ENCODE measurements at regions not wholly inside any gene's neighbourhood (a gene's known extent, or its start where the extent isn't known, plus 50 kb on each side); places are given as distances from the start of the nearest gene placed in this dataset.
A peak's percentile ranks its signal among the peaks of the same experiment; 100 is the strongest.

DNA sequence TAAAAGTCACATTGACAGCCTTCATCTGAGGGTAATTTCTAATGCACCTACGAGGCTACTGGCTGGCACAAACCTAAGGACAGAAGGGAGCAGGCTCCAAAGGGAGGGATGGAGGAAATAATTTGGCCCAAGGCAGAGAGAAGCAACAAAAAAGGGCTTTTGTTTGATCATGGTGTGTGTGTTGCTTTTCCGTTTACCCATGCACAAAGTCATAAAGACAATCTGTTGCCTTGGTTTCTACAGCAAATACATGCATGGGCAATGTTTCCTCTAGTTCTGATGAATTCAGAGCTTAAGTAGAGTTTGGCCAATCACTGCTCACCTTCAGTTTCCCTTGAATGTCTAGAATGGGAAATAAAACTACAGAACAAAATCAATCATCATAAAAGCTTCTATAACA lies 262.5 kb upstream of the CAND1 start:
- TF ChIP-seq, protein P1, sequence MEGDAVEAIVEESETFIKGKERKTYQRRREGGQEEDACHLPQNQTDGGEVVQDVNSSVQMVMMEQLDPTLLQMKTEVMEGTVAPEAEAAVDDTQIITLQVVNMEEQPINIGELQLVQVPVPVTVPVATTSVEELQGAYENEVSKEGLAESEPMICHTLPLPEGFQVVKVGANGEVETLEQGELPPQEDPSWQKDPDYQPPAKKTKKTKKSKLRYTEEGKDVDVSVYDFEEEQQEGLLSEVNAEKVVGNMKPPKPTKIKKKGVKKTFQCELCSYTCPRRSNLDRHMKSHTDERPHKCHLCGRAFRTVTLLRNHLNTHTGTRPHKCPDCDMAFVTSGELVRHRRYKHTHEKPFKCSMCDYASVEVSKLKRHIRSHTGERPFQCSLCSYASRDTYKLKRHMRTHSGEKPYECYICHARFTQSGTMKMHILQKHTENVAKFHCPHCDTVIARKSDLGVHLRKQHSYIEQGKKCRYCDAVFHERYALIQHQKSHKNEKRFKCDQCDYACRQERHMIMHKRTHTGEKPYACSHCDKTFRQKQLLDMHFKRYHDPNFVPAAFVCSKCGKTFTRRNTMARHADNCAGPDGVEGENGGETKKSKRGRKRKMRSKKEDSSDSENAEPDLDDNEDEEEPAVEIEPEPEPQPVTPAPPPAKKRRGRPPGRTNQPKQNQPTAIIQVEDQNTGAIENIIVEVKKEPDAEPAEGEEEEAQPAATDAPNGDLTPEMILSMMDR (conservative IDR thresholded peaks at IDR 0.05): no peak

DNA sequence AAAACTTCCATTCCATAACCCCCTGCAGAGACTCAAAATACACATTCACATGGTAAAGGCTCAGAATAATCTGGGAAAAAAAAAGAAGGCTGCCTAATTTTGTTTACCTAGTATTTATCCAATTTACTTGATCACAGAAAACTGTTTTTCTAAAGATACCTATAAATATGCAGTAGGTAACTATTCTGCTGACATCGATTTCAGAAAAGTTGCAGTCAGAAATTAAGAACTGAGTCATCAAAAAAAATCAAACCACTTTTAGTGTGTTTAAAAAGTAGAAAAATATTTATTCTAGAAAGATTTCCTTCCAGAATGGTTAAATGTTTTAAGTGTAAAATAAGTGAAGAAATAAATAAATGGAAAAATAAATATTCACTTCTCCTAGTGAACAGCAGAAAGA lies 254.5 kb upstream of the CAND1 start:
- no peak for TF ChIP-seq ZFX (IDR thresholded peaks at IDR 0.05)
- TF ChIP-seq, protein P1 (conservative IDR thresholded peaks at IDR 0.05): no peak

More for the DNA sequence above, 262.5 kb upstream of the CAND1 start:
- H3K27ac ChIP-seq: no peak overlapping the region

DNA sequence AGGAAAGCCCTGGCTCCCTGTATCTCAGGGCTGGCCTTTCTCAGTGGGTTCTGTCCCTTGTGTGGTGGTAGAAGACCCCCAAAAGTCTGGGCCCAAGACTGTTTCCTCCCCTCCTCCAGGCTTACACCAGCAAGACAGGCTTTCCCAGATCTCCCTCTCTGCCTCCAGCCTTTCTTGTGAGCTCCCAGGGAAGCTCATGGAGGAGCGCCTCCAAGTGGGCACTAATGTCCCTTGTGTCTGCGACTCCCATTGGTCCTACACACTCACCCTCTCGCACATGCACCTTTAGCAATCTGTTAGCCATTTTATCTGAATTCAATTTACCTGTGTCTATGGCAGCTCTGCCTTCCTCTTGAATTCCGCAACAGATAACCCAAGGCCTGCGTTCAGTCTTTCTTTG lies 251.1 kb upstream of the CAND1 start:
- TF ChIP-seq ZFX (IDR thresholded peaks at IDR 0.05): no peak
- TF ChIP-seq, protein P1 (conservative IDR thresholded peaks at IDR 0.05): peak; percentile 7; the same call in 1 of the 2 replicates
- no peak overlapping the region for H3K27ac ChIP-seq

More for the DNA sequence above, 254.5 kb upstream of the CAND1 start:
- no peak overlapping the region for H3K27ac ChIP-seq

DNA sequence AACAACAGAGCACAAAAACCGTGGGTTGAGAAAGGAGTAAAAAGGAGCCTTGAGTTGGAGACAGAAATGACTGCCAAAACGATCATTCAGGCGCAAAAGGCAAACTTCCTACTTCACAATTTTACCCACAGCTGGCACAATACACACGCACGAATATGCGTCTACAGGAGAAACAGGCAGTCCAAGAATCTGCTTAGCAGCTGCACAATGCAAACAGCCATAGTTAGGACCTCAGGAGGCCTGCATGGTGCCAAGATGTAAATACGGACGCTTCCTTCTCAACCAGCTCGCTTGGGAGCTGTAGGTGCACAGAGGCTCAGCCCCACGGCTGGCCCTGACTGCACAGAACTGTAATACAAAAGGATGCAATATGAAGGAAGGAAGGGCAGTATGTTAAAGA lies 250.1 kb upstream of the CAND1 start:
- TF ChIP-seq ZFX (IDR thresholded peaks at IDR 0.05): no peak
- TF ChIP-seq, protein P1 (conservative IDR thresholded peaks at IDR 0.05): no peak
- H3K27ac ChIP-seq: no peak overlapping the region

DNA sequence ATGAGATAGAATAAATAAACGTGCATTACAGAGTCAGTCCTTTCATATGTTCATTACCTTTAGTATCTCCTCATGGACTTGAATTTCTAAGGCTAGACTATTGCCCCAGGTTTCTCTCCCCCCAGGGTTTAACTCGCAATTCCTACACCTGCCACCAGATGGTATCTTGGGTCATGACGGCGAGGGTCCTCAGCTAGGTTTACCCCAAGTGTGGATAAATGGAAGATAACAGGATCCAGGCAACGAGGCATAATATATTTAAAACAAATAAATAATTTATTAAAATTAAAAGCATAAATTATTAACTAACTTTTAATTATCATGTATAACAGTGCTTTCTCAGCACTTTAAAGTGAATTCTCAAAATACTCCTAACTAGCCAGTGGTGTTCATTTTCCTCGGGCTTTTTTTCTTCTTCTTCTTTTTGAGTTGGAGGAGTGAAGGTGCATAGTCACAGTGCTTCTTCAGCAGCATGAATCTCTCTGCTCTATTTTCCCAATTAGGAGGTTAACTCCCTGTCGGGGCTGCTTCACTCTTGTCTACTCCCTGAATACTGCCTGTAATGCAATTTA lies 243.5 kb upstream of the CAND1 start:
- TF ChIP-seq ZFX (IDR thresholded peaks at IDR 0.05): no peak
- TF ChIP-seq, protein P1 (conservative IDR thresholded peaks at IDR 0.05): peak; percentile 86
- no peak overlapping the region for H3K27ac ChIP-seq

DNA sequence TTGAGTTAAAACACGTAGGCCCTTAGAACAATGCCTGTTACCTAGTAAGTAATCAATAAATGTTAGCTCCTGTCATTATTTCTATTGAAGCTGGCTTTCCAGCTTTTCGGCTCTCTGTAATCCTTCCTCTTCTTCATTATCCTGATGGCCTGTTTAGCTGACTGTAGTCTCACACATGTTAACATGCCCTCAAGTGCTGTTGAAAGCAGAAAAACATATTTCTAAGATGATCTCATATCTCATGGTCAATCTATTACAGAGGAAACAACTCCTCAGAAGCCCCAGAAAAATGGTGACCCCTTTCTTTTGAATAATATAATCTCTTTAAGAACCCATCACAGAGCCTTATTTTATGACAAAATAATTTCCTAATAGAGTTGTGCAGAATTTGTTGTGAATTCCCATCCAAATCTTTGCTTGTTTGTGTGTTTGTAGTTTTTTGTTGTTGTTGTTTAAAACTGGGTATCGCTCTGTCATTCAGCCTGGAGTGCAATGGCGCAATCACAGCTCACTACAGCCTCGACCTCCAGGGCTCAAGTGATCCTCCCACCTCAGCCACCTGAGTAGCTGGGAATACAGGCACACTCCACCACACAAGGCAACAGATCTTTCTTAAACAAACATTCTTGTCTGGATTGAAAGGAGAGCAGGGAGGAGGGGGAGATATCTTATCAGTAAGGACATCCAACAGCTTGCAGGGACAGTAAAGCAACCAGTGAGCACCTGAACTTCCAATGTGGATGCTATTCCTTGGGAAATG lies 242.5 kb upstream of the CAND1 start:
- TF ChIP-seq, protein P1 (conservative IDR thresholded peaks at IDR 0.05): no peak
- no peak for TF ChIP-seq ZFX (IDR thresholded peaks at IDR 0.05)
- no peak overlapping the region for H3K27ac ChIP-seq

DNA sequence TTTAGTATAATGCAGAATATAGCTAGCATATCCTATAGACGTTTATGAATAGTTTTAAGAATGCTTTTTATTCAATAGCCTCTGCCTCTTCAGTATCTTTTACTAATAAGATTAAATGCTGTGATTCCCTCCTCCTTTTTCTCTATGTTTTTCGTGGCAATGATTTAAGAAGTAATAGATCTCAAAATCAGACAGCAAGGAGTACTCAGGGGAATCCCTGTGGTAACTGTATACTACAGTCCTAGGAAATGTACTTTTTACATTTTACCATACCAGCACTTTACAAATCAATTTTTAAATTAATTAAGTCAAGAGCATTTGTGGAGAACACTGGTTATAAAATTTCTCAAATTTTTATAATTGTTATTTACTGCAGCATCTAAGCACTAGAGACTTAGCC lies 240.6 kb upstream of the CAND1 start:
- TF ChIP-seq ZFX (IDR thresholded peaks at IDR 0.05): no peak
- TF ChIP-seq, protein P1 (conservative IDR thresholded peaks at IDR 0.05): no peak
- no peak overlapping the region for H3K27ac ChIP-seq
